ENCODE measurements at regions not wholly inside any gene's neighbourhood (a gene's known extent, or its start where the extent isn't known, plus 50 kb on each side); places are given as distances from the start of the nearest gene placed in this dataset.
"Not testable (repeated sequence)": the region's sequence is repeated elsewhere in the genome, so short reads cannot be mapped to it uniquely, and the experiment has no call there.

GRCh38 chr6:93183531-93183972 is 235.8 kb downstream of the EPHA7 start:
- DNase-seq (ENCODE audit: low read depth, low spot score): no peak

- DNase-seq (ENCODE audit: low read depth, low spot score): no peak
Observed at GRCh38 chr6:93182938-93183479, 236.3 kb downstream of the EPHA7 start.

- DNase-seq (ENCODE audit: low read depth, low spot score): no peak
Observed at GRCh38 chr6:93177918-93178317, 241.4 kb downstream of the EPHA7 start.

- no peak for DNase-seq (ENCODE audit: low read depth, low spot score)
Observed at GRCh38 chr6:93177438-93177837, 241.9 kb downstream of the EPHA7 start.

- no peak for DNase-seq (ENCODE audit: low read depth, low spot score)
Observed at GRCh38 chr6:93176070-93176469, 243.3 kb downstream of the EPHA7 start.

- DNase-seq (ENCODE audit: low read depth, low spot score): not testable (repeated sequence)
Observed at GRCh38 chr6:93173573-93173972, 245.8 kb downstream of the EPHA7 start.

GRCh38 chr6:93165850-93166430 is 253.4 kb downstream of the EPHA7 start:
- no peak for DNase-seq (ENCODE audit: low read depth, low spot score)

GRCh38 chr6:93164781-93165180 is 254.6 kb downstream of the EPHA7 start:
- peak; percentile 6 for DNase-seq (ENCODE audit: low read depth, low spot score)

- DNase-seq (ENCODE audit: low read depth, low spot score): peak; percentile 51
Observed at GRCh38 chr6:93163146-93163545, 256.2 kb downstream of the EPHA7 start.

- no peak for DNase-seq (ENCODE audit: low read depth, low spot score)
Observed at GRCh38 chr6:93139408-93140081, 279.8 kb downstream of the EPHA7 start.

GRCh38 chr6:93136111-93136510 is 283.2 kb downstream of the EPHA7 start:
- DNase-seq (ENCODE audit: low read depth, low spot score): no peak

- no peak for DNase-seq (ENCODE audit: low read depth, low spot score)
Observed at GRCh38 chr6:93124006-93124632, 295.2 kb downstream of the EPHA7 start.

- no peak for DNase-seq (ENCODE audit: low read depth, low spot score)
Observed at GRCh38 chr6:93123585-93123984, 295.8 kb downstream of the EPHA7 start.

GRCh38 chr6:93120154-93120742 is 299.1 kb downstream of the EPHA7 start:
- no peak for DNase-seq (ENCODE audit: low read depth, low spot score)

- DNase-seq (ENCODE audit: low read depth, low spot score): no peak
Observed at GRCh38 chr6:93105907-93106306, 313.5 kb downstream of the EPHA7 start.

- peak; percentile 17 for DNase-seq (ENCODE audit: low read depth, low spot score)
Observed at GRCh38 chr6:93105017-93105416, 314.3 kb downstream of the EPHA7 start.

- no peak for DNase-seq (ENCODE audit: low read depth, low spot score)
Observed at GRCh38 chr6:93104195-93104817, 315.1 kb downstream of the EPHA7 start.

GRCh38 chr6:93088621-93089501 is 330.5 kb downstream of the EPHA7 start:
- DNase-seq (ENCODE audit: low read depth, low spot score): no peak

- no peak for DNase-seq (ENCODE audit: low read depth, low spot score)
Observed at GRCh38 chr6:93087606-93088005, 331.8 kb downstream of the EPHA7 start.

- DNase-seq (ENCODE audit: low read depth, low spot score): no peak
Observed at GRCh38 chr6:93086351-93086750, 333.0 kb downstream of the EPHA7 start.
